ENCODE measurements at regions not wholly inside any gene's neighbourhood (a gene's known extent, or its start where the extent isn't known, plus 50 kb on each side); places are given as distances from the start of the nearest gene placed in this dataset.

DNA sequence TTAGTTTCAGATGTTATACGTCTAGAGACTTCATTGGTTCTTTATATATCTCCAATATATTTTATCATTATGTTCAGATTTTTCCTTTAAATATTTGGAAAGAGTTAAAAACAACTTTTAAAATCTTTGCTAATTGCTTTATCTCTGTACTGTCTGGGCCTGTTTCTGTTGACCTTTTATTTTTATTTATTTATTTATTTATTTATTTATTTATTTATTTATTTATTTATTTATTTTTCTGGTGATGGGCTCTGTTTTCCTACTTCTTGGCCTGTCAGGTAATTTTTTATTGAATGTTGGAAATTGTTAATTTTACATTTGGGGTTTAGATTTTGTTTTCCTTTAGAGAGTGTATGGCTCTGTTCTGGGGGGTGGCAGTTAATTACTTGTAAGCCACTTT is 279.7 kb upstream of the KAZN start:
- no peak for TF ChIP-seq CTCF (IDR thresholded peaks at IDR 0.05; ENCODE audit: insufficient read depth, low read length)
- no peak for TF ChIP-seq POLR2AphosphoS5 (IDR thresholded peaks at IDR 0.05; ENCODE audit: low read depth)
- TF ChIP-seq, protein P1, sequence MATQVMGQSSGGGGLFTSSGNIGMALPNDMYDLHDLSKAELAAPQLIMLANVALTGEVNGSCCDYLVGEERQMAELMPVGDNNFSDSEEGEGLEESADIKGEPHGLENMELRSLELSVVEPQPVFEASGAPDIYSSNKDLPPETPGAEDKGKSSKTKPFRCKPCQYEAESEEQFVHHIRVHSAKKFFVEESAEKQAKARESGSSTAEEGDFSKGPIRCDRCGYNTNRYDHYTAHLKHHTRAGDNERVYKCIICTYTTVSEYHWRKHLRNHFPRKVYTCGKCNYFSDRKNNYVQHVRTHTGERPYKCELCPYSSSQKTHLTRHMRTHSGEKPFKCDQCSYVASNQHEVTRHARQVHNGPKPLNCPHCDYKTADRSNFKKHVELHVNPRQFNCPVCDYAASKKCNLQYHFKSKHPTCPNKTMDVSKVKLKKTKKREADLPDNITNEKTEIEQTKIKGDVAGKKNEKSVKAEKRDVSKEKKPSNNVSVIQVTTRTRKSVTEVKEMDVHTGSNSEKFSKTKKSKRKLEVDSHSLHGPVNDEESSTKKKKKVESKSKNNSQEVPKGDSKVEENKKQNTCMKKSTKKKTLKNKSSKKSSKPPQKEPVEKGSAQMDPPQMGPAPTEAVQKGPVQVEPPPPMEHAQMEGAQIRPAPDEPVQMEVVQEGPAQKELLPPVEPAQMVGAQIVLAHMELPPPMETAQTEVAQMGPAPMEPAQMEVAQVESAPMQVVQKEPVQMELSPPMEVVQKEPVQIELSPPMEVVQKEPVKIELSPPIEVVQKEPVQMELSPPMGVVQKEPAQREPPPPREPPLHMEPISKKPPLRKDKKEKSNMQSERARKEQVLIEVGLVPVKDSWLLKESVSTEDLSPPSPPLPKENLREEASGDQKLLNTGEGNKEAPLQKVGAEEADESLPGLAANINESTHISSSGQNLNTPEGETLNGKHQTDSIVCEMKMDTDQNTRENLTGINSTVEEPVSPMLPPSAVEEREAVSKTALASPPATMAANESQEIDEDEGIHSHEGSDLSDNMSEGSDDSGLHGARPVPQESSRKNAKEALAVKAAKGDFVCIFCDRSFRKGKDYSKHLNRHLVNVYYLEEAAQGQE (IDR thresholded peaks at IDR 0.05; ENCODE audit: insufficient replicate concordance, low read depth), result no peak
